ENCODE measurements at regions not wholly inside any gene's neighbourhood (a gene's known extent, or its start where the extent isn't known, plus 50 kb on each side); places are given as distances from the start of the nearest gene placed in this dataset.
"Not testable (repeated sequence)": the region's sequence is repeated elsewhere in the genome, so short reads cannot be mapped to it uniquely, and the experiment has no call there.

GRCh38 chr10:125232841-125233240 lies 72.5 kb upstream of the CTBP2 start:
- DNase-seq: no peak

DNA sequence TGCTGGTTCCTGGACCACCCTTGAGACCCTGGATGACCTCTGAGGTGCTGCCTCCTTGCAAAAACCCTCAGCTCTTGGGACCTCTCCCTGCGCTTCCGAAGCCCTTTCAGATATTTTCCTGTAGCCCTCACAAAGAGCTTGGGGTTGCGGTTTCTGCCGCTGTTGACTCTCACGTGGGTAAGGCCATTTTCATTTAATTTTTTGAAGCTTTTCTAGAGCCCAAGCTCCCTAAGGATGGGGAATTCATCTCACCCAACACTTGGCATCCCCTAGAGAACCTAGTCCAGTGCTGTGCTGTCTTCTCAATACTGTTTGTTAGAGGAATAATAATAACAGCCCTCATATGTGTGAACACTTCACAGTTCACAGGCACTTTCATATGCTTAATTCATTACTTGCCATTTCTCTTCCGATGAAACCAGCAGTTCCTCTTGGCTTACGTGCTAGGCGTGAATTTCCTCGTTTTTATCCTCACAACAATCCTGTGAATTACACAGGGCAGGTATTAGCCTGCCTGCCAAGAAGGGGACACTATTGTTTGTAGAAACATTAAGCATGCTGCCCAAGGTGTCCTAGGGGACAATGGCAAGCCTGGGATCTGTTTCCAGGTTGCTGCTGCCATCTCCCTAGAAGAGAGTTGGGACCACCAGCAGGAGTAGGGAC lies 71.6 kb upstream of the CTBP2 start:
- no peak for DNase-seq

GRCh38 chr10:125231116-125231812 lies 70.9 kb upstream of the CTBP2 start:
- DNase-seq: no peak

DNA sequence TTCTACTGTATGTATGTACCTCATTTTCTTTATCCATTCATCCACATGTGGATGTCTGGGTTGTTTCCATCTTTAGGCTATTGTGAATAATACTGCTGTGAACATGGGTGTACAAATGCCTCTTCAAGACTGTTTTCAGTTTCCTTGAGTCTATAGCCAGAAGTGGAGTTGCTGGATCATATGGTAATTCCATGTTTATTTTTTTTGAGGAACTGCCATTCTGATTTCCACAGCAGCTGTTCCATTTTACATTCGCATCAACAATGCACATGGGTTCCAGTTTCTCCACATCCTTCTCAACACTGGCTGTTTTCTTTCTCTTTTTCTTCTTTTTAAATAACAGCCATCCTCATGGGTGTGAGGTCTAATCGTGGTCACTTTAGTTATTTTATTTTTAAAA lies 69.9 kb upstream of the CTBP2 start:
- DNase-seq: no peak

DNA sequence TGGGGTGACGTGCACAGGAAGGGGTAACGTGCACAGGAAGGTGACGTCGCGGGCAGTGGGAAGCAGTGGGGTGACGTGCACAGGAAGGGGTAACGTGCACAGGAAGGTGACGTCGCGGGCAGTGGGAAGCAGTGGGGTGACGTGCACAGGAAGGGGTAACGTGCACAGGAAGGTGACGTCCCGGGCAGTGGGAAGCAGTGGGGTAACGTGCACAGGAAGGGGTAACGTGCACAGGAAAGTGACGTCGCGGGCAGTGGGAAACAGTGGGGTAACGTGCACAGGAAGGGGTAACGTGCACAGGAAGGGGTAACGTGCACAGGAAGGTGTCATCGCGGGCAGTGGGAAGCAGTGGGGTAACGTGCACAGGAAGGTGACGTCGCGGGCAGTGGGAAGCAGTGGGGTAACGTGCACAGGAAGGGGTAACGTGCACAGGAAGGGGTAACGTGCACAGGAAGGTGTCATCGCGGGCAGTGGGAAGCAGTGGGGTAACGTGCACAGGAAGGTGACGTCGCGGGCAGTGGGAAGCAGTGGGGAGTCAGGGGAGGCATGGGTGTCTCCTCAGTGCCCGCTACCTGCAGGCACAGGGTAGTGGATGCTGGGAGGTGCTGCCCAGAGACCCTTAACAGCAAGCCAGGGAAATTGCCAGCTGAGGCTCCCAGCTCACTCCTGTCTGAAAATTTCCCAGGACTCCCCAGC lies 68.0 kb upstream of the CTBP2 start:
- DNase-seq: not testable (repeated sequence)

DNA sequence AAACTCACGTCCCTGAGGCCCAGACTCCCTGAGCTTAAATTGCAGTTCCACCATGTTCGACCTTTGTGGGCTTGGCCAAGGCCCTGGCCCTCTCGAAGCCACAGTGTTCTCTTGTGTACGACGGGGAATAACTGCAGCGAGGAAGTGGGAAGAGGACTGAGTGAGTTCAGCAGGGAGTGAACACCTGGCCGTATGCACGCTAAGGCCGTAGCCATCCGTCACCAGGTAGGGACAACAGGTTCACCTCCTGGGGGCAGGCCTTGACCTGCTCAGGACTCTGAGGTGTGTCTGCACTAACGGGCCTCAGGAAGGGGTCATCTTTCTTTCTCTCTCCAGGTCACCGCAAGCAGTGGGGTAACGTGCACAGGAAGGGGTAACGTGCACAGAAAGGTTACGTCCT lies 67.2 kb upstream of the CTBP2 start:
- DNase-seq: no peak

- DNase-seq: no peak
Observed at GRCh38 chr10:125226823-125227222, 66.5 kb upstream of the CTBP2 start.

DNA sequence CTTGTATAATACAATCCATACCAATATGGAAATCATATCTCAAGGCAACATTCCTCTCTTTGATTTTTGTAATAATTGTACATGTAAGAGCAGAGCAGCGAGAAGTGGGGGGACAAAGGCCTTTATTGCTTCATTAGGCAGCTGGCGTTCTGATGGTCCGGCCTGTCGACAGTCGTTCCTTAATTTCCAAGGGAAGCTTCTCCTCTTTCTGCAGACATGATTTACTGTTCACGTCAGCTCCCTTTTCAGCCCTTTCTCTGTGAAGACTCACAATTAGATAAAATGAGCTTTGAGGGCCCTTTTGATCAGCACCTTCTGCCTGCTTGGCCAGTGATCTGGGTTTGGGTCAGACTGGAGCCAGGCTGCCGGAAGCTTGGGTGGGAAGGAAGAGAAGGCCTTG lies 65.6 kb upstream of the CTBP2 start:
- no peak for DNase-seq

GRCh38 chr10:125225051-125225450 lies 64.7 kb upstream of the CTBP2 start:
- DNase-seq: no peak

DNA sequence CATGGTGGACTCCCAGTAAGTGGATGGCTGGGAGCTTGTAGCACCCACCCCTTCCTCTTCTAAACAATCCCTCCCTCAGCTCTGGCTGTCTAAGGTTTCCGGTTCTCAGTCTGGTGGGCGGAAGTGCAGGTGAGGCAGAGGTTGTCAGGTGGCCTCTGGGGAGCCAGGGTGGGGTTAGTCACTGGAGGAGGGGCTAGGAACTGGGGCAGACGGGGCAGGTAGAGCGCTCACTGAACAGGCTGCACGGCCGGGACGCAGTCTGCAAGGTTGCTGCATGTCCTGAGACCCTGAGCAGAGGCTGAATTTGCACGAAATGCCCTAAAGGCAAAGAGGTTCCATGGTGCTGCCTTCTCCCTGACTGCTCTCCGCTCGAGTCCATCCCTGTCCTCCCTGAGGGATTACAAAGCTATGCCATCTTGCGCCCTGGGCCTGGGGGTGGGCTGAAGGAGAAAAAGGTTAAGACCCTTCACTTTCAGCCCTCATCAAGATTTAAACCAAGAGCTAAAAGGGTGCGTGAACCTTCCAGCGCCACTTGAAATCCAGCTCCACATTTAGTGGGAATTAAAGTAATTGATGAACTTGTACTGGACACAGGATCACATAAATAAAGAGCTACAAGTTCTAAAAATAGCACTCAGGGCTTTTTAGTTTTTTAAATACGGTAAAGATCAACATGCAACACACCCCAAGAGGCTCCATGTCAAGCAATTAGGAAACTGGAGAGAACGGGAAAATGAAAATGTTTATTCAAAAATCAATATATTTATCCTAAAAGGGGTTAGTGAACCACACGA lies 62.3 kb upstream of the CTBP2 start:
- no peak for DNase-seq

DNA sequence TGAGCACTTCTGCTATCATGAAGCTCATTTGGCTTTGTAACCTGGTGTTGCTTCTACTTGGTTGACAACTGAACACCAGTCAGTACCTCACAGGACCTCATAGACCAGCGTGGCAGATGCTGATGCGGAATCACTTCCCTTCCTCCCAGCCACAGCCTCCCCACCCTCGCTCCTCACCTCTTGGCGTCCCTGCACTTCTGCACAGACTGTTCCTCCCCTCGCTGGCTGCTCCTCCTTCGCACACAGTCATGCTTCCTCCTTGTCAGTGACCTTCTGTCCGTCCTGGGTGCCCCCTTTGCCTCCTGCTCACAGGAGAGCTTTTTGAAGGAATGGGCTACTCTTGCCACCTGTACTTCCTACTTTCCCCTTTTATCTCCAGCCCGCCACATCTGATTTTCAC lies 61.4 kb upstream of the CTBP2 start:
- DNase-seq: no peak

DNA sequence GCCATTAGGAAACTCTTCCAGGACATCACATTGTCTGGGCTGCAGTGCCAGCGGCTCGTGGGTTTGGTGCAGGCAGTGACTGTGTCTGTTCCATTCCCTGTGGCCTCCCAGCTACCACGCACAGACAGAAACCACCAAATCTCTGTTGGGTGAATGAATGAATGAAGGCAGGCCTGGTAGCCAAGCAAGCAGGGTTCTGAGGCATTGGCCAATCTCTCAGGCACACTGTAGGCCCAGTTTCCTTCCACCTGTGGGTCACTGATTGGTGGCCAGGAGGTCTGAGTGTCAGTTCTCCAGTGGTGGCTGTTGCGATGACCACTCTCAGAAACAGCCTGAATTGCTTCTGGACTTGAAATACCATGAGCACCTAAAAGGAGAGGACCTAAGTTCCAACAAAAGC lies 59.4 kb upstream of the CTBP2 start:
- no peak for DNase-seq

GRCh38 chr10:125218967-125219366 lies 58.6 kb upstream of the CTBP2 start:
- DNase-seq: no peak

DNA sequence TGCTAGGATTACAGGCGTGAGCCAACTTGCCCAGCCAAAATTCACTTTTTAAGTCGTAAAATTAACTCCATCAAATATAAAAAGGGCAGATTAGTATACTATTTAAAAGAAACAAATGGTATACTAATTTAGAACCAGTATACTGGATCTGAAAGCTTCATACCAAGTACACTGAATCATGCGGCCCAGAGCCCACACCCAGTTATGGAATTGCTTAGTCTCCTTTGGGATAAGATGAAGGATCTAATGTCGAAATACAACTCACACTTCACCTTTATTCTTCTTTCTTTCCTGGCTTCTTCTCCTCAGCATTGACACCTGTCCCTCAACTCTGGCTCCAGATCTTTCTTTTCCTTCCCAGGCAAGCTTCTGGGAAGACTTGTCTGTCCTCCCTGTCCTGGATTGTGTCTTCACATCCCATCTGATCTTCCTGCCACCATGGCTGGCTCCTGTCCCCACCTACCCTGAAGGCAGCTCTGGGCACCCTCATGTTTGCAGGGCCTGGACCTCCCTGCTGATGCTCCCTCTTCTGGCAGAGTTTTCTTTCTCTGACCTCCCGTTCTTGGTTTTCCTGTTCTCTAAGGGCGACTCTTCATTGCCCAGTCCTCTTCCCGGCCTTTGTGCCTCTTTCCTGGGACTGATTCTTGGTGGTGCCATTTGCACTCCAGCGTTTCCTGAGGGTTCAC lies 57.8 kb upstream of the CTBP2 start:
- DNase-seq: no peak

GRCh38 chr10:125216861-125217260 lies 56.5 kb upstream of the CTBP2 start:
- DNase-seq: no peak

DNA sequence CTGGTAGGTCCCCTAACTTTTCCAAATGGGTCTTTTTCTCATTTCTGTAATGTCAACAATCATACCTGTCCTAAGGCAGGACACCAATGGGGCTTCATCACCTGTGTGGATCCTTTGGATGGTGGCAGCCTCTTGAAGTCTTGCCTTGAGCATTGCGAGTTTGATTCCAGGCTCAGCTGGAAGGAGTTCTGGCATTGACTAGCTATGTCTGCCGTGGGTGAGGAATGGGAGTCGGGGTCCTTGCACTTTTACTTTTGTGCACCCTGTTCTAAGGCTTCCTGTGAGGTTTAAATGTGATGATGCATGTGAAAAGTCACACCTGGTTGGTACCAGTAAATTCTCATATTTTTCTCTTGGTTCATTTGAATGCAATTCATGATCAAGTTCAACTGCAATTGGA lies 55.9 kb upstream of the CTBP2 start:
- no peak for DNase-seq

- no peak for DNase-seq
Observed at GRCh38 chr10:125214283-125214570, 53.9 kb upstream of the CTBP2 start.

DNA sequence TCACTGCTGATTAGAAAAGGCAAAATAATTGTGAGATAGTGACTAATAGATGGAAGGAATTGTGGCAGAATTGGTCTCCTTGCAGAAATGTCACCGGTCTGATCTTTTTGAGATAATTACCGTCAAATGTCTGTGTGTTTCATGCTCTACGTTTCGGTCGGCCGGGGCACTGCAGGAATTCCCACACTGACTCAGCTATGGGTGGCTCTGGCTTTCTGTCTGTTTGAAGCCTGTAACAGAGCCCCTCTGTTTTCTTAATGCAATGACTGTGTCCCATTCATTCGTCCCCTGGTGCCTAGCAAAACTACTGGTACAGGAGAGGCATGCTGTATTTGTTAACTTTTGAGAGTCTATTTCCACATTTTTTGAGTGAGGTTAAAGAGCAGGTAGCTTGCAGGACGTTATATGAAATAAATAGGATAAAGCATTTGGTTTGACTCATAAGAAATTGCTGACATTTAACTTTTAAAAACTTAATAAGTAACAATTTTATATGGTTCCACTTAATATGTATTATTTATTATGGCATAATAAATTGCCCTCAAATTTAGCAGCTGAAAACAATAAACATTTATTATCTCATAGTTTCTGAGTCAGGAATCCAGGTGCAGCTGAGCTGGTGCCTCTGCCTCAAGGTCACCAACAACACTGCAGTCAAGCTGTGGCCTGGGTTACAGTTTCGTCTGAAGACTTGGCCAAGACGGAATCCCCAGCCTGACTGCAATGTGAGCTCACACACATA lies 53.3 kb upstream of the CTBP2 start:
- no peak for DNase-seq

- DNase-seq: no peak
Observed at GRCh38 chr10:125212150-125212809, 51.9 kb upstream of the CTBP2 start.

All from NCI-H1092 treated with DMSO at 0.1 percent for 48 hours (cell line).